ENCODE measurements at regions not wholly inside any gene's neighbourhood (a gene's known extent, or its start where the extent isn't known, plus 50 kb on each side); places are given as distances from the start of the nearest gene placed in this dataset.

DNA sequence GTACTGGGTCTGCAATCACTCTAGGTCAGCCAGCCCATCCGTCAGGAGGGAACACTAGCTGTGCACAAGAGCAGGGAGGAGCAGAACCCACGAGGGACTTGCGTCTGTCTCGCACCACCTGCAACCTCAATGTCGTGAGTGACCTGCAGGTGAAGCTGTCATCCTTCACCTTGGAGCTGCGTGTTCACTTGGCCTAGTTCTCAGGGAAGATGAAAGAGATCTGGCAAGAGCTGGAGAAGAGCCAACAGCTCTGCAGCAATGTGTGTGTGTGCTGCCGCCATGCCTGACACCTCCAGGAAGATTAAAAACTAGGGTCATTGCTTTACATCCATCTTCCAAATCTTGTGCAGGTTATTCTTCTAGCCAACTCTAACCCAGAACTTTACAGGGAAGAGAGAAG is 117.6 kb upstream of the MRI1 start:
- TF ChIP-seq, protein P1, sequence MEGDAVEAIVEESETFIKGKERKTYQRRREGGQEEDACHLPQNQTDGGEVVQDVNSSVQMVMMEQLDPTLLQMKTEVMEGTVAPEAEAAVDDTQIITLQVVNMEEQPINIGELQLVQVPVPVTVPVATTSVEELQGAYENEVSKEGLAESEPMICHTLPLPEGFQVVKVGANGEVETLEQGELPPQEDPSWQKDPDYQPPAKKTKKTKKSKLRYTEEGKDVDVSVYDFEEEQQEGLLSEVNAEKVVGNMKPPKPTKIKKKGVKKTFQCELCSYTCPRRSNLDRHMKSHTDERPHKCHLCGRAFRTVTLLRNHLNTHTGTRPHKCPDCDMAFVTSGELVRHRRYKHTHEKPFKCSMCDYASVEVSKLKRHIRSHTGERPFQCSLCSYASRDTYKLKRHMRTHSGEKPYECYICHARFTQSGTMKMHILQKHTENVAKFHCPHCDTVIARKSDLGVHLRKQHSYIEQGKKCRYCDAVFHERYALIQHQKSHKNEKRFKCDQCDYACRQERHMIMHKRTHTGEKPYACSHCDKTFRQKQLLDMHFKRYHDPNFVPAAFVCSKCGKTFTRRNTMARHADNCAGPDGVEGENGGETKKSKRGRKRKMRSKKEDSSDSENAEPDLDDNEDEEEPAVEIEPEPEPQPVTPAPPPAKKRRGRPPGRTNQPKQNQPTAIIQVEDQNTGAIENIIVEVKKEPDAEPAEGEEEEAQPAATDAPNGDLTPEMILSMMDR (conservative IDR thresholded peaks at IDR 0.05; ENCODE audit: low read length) = no peak
- no peak for TF ChIP-seq EZH2phosphoT487 (IDR thresholded peaks at IDR 0.05; ENCODE audit: borderline replicate concordance, low read depth, low read length)
